PC-9 (cell line): ENCODE measurements at regions not wholly inside any gene's neighbourhood (a gene's known extent, or its start where the extent isn't known, plus 50 kb on each side); places are given as distances from the start of the nearest gene placed in this dataset.

ENCODE experiments used
- CTCF ChIP-seq: fragments of 200-600 bp; sonication (generic); conservative IDR thresholded peaks from 2 replicates; pipeline ENCODE4 v1.6.1; 2017; ENCODE audit warnings: mixed run types, antibody characterized with exemption, mild to moderate bottlenecking, moderate library complexity
- EZH2 ChIP-seq: fragments of 200-600 bp; sonication (generic); IDR thresholded peaks from 2 replicates; pipeline ENCODE4 v1.8.0; 2017; ENCODE audit warnings: antibody characterized with exemption, low read depth

DNA sequence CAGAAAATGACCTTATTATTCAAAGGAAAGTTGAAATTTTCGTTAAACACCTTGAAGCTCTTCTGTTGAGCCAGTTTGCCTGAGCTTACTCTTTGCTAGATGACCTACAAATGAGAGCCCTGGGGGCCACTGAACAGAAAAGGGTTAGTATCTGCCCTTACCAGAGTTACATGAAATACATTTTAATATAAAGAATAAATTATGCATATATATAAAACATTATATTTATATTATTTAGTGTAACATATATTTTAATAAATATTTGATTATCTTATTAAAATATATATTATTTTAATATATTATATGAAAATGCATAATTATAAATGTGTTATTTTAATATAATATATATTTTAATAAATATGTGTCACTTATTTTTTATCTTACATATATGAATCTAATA is 628.4 kb upstream of the TPK1 start:
- TF ChIP-seq EZH2 (no peak), CTCF (no peak)
